ENCODE measurements at regions not wholly inside any gene's neighbourhood (a gene's known extent, or its start where the extent isn't known, plus 50 kb on each side); places are given as distances from the start of the nearest gene placed in this dataset.

DNA sequence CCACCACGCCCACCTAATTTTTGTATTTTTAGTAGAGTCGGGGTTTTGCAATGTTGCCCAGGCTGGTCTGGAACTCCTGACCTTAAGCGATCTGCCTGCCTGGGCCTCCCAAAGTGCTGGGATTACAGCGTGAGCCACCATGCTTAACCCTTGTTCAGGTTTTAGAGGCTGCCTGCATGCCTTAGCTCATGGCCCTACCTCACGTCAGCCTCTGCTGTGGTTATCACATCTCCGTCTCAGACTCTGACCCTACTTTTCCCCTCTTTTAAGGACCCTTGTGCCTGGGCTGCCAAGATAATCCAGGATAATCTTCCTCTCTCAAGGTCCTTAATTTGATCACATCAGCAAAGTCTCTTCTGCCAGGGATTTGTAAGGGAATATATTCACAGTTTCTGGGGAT, 98.2 kb upstream of the PMAIP1 start:
- TF ChIP-seq, protein P1, sequence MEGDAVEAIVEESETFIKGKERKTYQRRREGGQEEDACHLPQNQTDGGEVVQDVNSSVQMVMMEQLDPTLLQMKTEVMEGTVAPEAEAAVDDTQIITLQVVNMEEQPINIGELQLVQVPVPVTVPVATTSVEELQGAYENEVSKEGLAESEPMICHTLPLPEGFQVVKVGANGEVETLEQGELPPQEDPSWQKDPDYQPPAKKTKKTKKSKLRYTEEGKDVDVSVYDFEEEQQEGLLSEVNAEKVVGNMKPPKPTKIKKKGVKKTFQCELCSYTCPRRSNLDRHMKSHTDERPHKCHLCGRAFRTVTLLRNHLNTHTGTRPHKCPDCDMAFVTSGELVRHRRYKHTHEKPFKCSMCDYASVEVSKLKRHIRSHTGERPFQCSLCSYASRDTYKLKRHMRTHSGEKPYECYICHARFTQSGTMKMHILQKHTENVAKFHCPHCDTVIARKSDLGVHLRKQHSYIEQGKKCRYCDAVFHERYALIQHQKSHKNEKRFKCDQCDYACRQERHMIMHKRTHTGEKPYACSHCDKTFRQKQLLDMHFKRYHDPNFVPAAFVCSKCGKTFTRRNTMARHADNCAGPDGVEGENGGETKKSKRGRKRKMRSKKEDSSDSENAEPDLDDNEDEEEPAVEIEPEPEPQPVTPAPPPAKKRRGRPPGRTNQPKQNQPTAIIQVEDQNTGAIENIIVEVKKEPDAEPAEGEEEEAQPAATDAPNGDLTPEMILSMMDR (IDR thresholded peaks at IDR 0.05) = no peak
- no peak for TF ChIP-seq POLR2AphosphoS5 (IDR thresholded peaks at IDR 0.05)
